ENCODE measurements at regions not wholly inside any gene's neighbourhood (a gene's known extent, or its start where the extent isn't known, plus 50 kb on each side); places are given as distances from the start of the nearest gene placed in this dataset.

GRCh38 chr14:86168371-86168770 lies 638.4 kb downstream of the FLRT2 start:
- no peak for DNase-seq
- H3K4me3 ChIP-seq = no peak overlapping the region
- WGBS, 4 donors = 71 to 84% (median 78%) methylated on average over 7 of the region's 7 CpGs
- no peak overlapping the region for H3K27ac ChIP-seq
- TF ChIP-seq POLR2A (IDR thresholded peaks at IDR 0.05) = no peak
- TF ChIP-seq CTCF (IDR thresholded peaks at IDR 0.05) = no peak
- no peaks in the 10 kb centered on the region for H3K27me3 ChIP-seq
- no peaks in the 10 kb centered on the region for H3K4me1 ChIP-seq (replicated peaks in 1 of 2)
- no peaks in the 10 kb centered on the region for H3K9me3 ChIP-seq (replicated peaks in 1 of 3)
- intact Hi-C loops (cut with DNase I) = no loop called here
- H3K36me3 ChIP-seq (replicated peaks in 1 of 2) = no peaks in the 10 kb centered on the region

- Histone ChIP-seq H3K4me1 (replicated peaks in 1 of 2) (no peaks in the 10 kb centered on the region), H3K4me3 (no peak overlapping the region), H3K9me3 (replicated peaks in 1 of 3) (no peaks in the 10 kb centered on the region), H3K27ac (no peak overlapping the region), H3K27me3 (no peaks in the 10 kb centered on the region), H3K36me3 (replicated peaks in 1 of 2) (no peaks in the 10 kb centered on the region)
- TF ChIP-seq CTCF (IDR thresholded peaks at IDR 0.05) (no peak), POLR2A (IDR thresholded peaks at IDR 0.05) (no peak)
- intact Hi-C loops (cut with DNase I) = no loop called here
- DNase-seq = no peak
- WGBS, 4 donors = 45 to 76% (median 64%) methylated on average over 2 of the region's 2 CpGs
These were observed 636.6 kb downstream of the FLRT2 start for GRCh38 chr14:86166541-86166940.

- no peak for TF ChIP-seq CTCF (IDR thresholded peaks at IDR 0.05)
- TF ChIP-seq POLR2A (IDR thresholded peaks at IDR 0.05) = no peak
- intact Hi-C loops (cut with DNase I) = no loop called here
- no peak overlapping the region for H3K27ac ChIP-seq
These were observed 623.5 kb downstream of the FLRT2 start for GRCh38 chr14:86153480-86153879.

GRCh38 chr14:86143248-86143647 lies 613.3 kb downstream of the FLRT2 start:
- 42 to 57% (median 48%) methylated on average over 1 of the region's 1 CpG for WGBS, 4 donors
- intact Hi-C loops (cut with DNase I) = no loop called here

More at GRCh38 chr14:86153480-86153879, 623.5 kb downstream of the FLRT2 start:
- H3K36me3 ChIP-seq (replicated peaks in 1 of 2) = no peaks in the 10 kb centered on the region
- H3K4me3 ChIP-seq = no peak overlapping the region
- H3K4me1 ChIP-seq (replicated peaks in 1 of 2) = no peaks in the 10 kb centered on the region
- H3K27me3 ChIP-seq = no peaks in the 10 kb centered on the region
- DNase-seq = no peak
- no peaks in the 10 kb centered on the region for H3K9me3 ChIP-seq (replicated peaks in 1 of 3)

More at GRCh38 chr14:86143248-86143647, 613.3 kb downstream of the FLRT2 start:
- TF ChIP-seq CTCF (IDR thresholded peaks at IDR 0.05) (no peak), POLR2A (IDR thresholded peaks at IDR 0.05) (no peak)
- Histone ChIP-seq H3K36me3 (replicated peaks in 1 of 2) (no peaks in the 10 kb centered on the region), H3K4me1 (replicated peaks in 1 of 2) (no peaks in the 10 kb centered on the region), H3K9me3 (replicated peaks in 1 of 3) (no peaks in the 10 kb centered on the region), H3K27me3 (no peaks in the 10 kb centered on the region), H3K4me3 (no peak overlapping the region), H3K27ac (no peak overlapping the region)
- no peak for DNase-seq

Data from adrenal gland (tissue), 9 donors.